ENCODE measurements at regions not wholly inside any gene's neighbourhood (a gene's known extent, or its start where the extent isn't known, plus 50 kb on each side); places are given as distances from the start of the nearest gene placed in this dataset.

GRCh38 chr9:113664181-113664875, 200.8 kb downstream of the RGS3 start:
- 99% methylated on average over 9 of the region's 16 CpGs for WGBS (ENCODE audit: insufficient coverage)
- H3K9me3 ChIP-seq (ENCODE audit: control extremely low read depth in 1 of 5, control insufficient read depth in 4 of 5, insufficient read depth in 2 of 5, low read depth in 1 of 5, low read length in 4 of 5) = no peaks in the 10 kb centered on the region
- DNase-seq = no peak
- ChIA-PET POLR2A (interaction anchor here (0.6 kb wide), 1 partner anchor 34 kb away, joined by 3 read pairs; no protein-coding TSS in a partner anchor), CTCF (interaction anchor here (1.0 to 5.2 kb wide), 3 partner anchors 8 to 73 kb away, joined by 3 to 38 read pairs (median 5); no protein-coding TSS in a partner anchor)
- H3K4me3 ChIP-seq (ENCODE audit: control insufficient read depth in 1 of 7, extremely low read depth in 1 of 7, insufficient read depth in 4 of 7, low read depth in 2 of 7, low read length in 6 of 7) = no peak overlapping the region
- H3K36me3 ChIP-seq (ENCODE audit: control insufficient read depth in 4 of 4, insufficient read depth in 4 of 4, low read length in 3 of 4) = no peaks in the 10 kb centered on the region
- H3K27ac ChIP-seq (ENCODE audit: insufficient read depth in 1 of 2, low read depth in 1 of 2, low read length in 2 of 2, poor library complexity in 1 of 2, severe bottlenecking in 2 of 2) = no peak overlapping the region
- no peaks in the 10 kb centered on the region for H3K27me3 ChIP-seq (replicated peaks in 2 of 5; ENCODE audit: control insufficient read depth in 4 of 5, insufficient read depth in 5 of 5, low read length in 4 of 5)
- H3K4me1 ChIP-seq (ENCODE audit: control extremely low read depth in 1 of 4, control insufficient read depth in 4 of 4, insufficient read depth in 4 of 4, low read length in 3 of 4) = no peaks in the 10 kb centered on the region

- no peak overlapping the region for H3K27ac ChIP-seq (ENCODE audit: insufficient read depth in 1 of 2, low read depth in 1 of 2, low read length in 2 of 2, poor library complexity in 1 of 2, severe bottlenecking in 2 of 2)
- ChIA-PET CTCF (interaction anchor here (1.0 to 5.2 kb wide), 4 partner anchors 9 to 76 kb away, joined by 3 to 38 read pairs (median 4); no protein-coding TSS in a partner anchor), POLR2A (no interaction called here)
- no peaks in the 10 kb centered on the region for H3K4me1 ChIP-seq (ENCODE audit: control extremely low read depth in 1 of 4, control insufficient read depth in 4 of 4, insufficient read depth in 4 of 4, low read length in 3 of 4)
- no peak overlapping the region for H3K4me3 ChIP-seq (ENCODE audit: control insufficient read depth in 1 of 7, extremely low read depth in 1 of 7, insufficient read depth in 4 of 7, low read depth in 2 of 7, low read length in 6 of 7)
- WGBS (ENCODE audit: insufficient coverage) = 100% methylated on average over 1 of the region's 1 CpG
- H3K27me3 ChIP-seq (replicated peaks in 2 of 5; ENCODE audit: control insufficient read depth in 4 of 5, insufficient read depth in 5 of 5, low read length in 4 of 5) = no peaks in the 10 kb centered on the region
- no peak for DNase-seq
- H3K36me3 ChIP-seq (ENCODE audit: control insufficient read depth in 4 of 4, insufficient read depth in 4 of 4, low read length in 3 of 4) = no peaks in the 10 kb centered on the region
- peaks cover 0 to 3% (median 0%) of the 10 kb centered on the region in 5 experiments for H3K9me3 ChIP-seq (ENCODE audit: control extremely low read depth in 1 of 5, control insufficient read depth in 4 of 5, insufficient read depth in 2 of 5, low read depth in 1 of 5, low read length in 4 of 5)
Measured at GRCh38 chr9:113665064-113665463, 201.5 kb downstream of the RGS3 start.

GRCh38 chr9:113665756-113666155, 202.2 kb downstream of the RGS3 start:
- H3K4me1 ChIP-seq (ENCODE audit: control extremely low read depth in 1 of 4, control insufficient read depth in 4 of 4, insufficient read depth in 4 of 4, low read length in 3 of 4) = no peaks in the 10 kb centered on the region
- DNase-seq = no peak
- no peaks in the 10 kb centered on the region for H3K36me3 ChIP-seq (ENCODE audit: control insufficient read depth in 4 of 4, insufficient read depth in 4 of 4, low read length in 3 of 4)
- ChIA-PET CTCF (interaction anchor here (1.0 to 5.2 kb wide), 4 partner anchors 10 to 76 kb away, joined by 3 to 38 read pairs (median 4); no protein-coding TSS in a partner anchor), POLR2A (no interaction called here)
- 93% methylated on average over 4 of the region's 7 CpGs for WGBS (ENCODE audit: insufficient coverage)
- H3K27me3 ChIP-seq (replicated peaks in 2 of 5; ENCODE audit: control insufficient read depth in 4 of 5, insufficient read depth in 5 of 5, low read length in 4 of 5) = no peaks in the 10 kb centered on the region
- H3K9me3 ChIP-seq (ENCODE audit: control extremely low read depth in 1 of 5, control insufficient read depth in 4 of 5, insufficient read depth in 2 of 5, low read depth in 1 of 5, low read length in 4 of 5) = peaks cover 0 to 3% (median 0%) of the 10 kb centered on the region in 5 experiments
- no peak overlapping the region for H3K4me3 ChIP-seq (ENCODE audit: control insufficient read depth in 1 of 7, extremely low read depth in 1 of 7, insufficient read depth in 4 of 7, low read depth in 2 of 7, low read length in 6 of 7)
- H3K27ac ChIP-seq (ENCODE audit: insufficient read depth in 1 of 2, low read depth in 1 of 2, low read length in 2 of 2, poor library complexity in 1 of 2, severe bottlenecking in 2 of 2) = no peak overlapping the region

GRCh38 chr9:113668061-113668460, 204.5 kb downstream of the RGS3 start:
- no peak for DNase-seq
- H3K4me1 ChIP-seq (ENCODE audit: control extremely low read depth in 1 of 4, control insufficient read depth in 4 of 4, insufficient read depth in 4 of 4, low read length in 3 of 4) = no peaks in the 10 kb centered on the region
- peaks cover 0 to 3% (median 0%) of the 10 kb centered on the region in 5 experiments for H3K9me3 ChIP-seq (ENCODE audit: control extremely low read depth in 1 of 5, control insufficient read depth in 4 of 5, insufficient read depth in 2 of 5, low read depth in 1 of 5, low read length in 4 of 5)
- no peak overlapping the region for H3K4me3 ChIP-seq (ENCODE audit: control insufficient read depth in 1 of 7, extremely low read depth in 1 of 7, insufficient read depth in 4 of 7, low read depth in 2 of 7, low read length in 6 of 7)
- H3K27ac ChIP-seq (ENCODE audit: insufficient read depth in 1 of 2, low read depth in 1 of 2, low read length in 2 of 2, poor library complexity in 1 of 2, severe bottlenecking in 2 of 2) = no peak overlapping the region
- POLR2A ChIA-PET = no interaction called here
- no CpG with 5 or more reads among the region's 3 CpGs for WGBS (ENCODE audit: insufficient coverage)
- H3K27me3 ChIP-seq (replicated peaks in 2 of 5; ENCODE audit: control insufficient read depth in 4 of 5, insufficient read depth in 5 of 5, low read length in 4 of 5) = no peaks in the 10 kb centered on the region
- H3K36me3 ChIP-seq (ENCODE audit: control insufficient read depth in 4 of 4, insufficient read depth in 4 of 4, low read length in 3 of 4) = no peaks in the 10 kb centered on the region
- CTCF ChIA-PET = interaction anchor here (5.2 kb wide), 1 partner anchor 12 kb away, joined by 38 read pairs; no protein-coding TSS in a partner anchor

- CTCF ChIA-PET = interaction anchor here (1.2 kb wide), 1 partner anchor 12 kb away, joined by 4 read pairs; no protein-coding TSS in a partner anchor
- Histone ChIP-seq H3K4me3 (ENCODE audit: control insufficient read depth in 1 of 7, extremely low read depth in 1 of 7, insufficient read depth in 4 of 7, low read depth in 2 of 7, low read length in 6 of 7) (no peak overlapping the region), H3K4me1 (ENCODE audit: control extremely low read depth in 1 of 4, control insufficient read depth in 4 of 4, insufficient read depth in 4 of 4, low read length in 3 of 4) (no peaks in the 10 kb centered on the region), H3K36me3 (ENCODE audit: control insufficient read depth in 4 of 4, insufficient read depth in 4 of 4, low read length in 3 of 4) (no peaks in the 10 kb centered on the region), H3K27me3 (replicated peaks in 2 of 5; ENCODE audit: control insufficient read depth in 4 of 5, insufficient read depth in 5 of 5, low read length in 4 of 5) (peaks cover 0 to 2% (median 0%) of the 10 kb centered on the region in 5 experiments), H3K27ac (ENCODE audit: insufficient read depth in 1 of 2, low read depth in 1 of 2, low read length in 2 of 2, poor library complexity in 1 of 2, severe bottlenecking in 2 of 2) (no peak overlapping the region), H3K9me3 (ENCODE audit: control extremely low read depth in 1 of 5, control insufficient read depth in 4 of 5, insufficient read depth in 2 of 5, low read depth in 1 of 5, low read length in 4 of 5) (peaks cover 0 to 3% (median 0%) of the 10 kb centered on the region in 5 experiments)
- WGBS (ENCODE audit: insufficient coverage) = 50% methylated on average over 1 of the region's 4 CpGs
- no peak for DNase-seq
- POLR2A ChIA-PET = no interaction called here
Measured at GRCh38 chr9:113669522-113670115, 206.1 kb downstream of the RGS3 start.

GRCh38 chr9:113673726-113674125, 202.4 kb upstream of the ZNF618 start:
- 77% methylated on average over 5 of the region's 7 CpGs for WGBS (ENCODE audit: insufficient coverage)
- Histone ChIP-seq H3K36me3 (ENCODE audit: control insufficient read depth in 4 of 4, insufficient read depth in 4 of 4, low read length in 3 of 4) (no peaks in the 10 kb centered on the region), H3K9me3 (ENCODE audit: control extremely low read depth in 1 of 5, control insufficient read depth in 4 of 5, insufficient read depth in 2 of 5, low read depth in 1 of 5, low read length in 4 of 5) (peaks cover 0 to 3% (median 0%) of the 10 kb centered on the region in 5 experiments), H3K4me3 (ENCODE audit: control insufficient read depth in 1 of 7, extremely low read depth in 1 of 7, insufficient read depth in 4 of 7, low read depth in 2 of 7, low read length in 6 of 7) (no peak overlapping the region), H3K27ac (ENCODE audit: insufficient read depth in 1 of 2, low read depth in 1 of 2, low read length in 2 of 2, poor library complexity in 1 of 2, severe bottlenecking in 2 of 2) (no peak overlapping the region), H3K27me3 (replicated peaks in 2 of 5; ENCODE audit: control insufficient read depth in 4 of 5, insufficient read depth in 5 of 5, low read length in 4 of 5) (peaks cover 0 to 3% (median 0%) of the 10 kb centered on the region in 5 experiments), H3K4me1 (ENCODE audit: control extremely low read depth in 1 of 4, control insufficient read depth in 4 of 4, insufficient read depth in 4 of 4, low read length in 3 of 4) (peaks cover 0 to 6% (median 5%) of the 10 kb centered on the region in 4 experiments)
- POLR2A ChIA-PET = no interaction called here
- CTCF ChIA-PET = interaction anchor here (1.3 to 1.8 kb wide), 2 partner anchors 9 to 15 kb away, joined by 3 to 5 read pairs; no protein-coding TSS in a partner anchor
- DNase-seq = no peak

- peaks cover 0 to 3% (median 0%) of the 10 kb centered on the region in 5 experiments for H3K27me3 ChIP-seq (replicated peaks in 2 of 5; ENCODE audit: control insufficient read depth in 4 of 5, insufficient read depth in 5 of 5, low read length in 4 of 5)
- no peaks in the 10 kb centered on the region for H3K36me3 ChIP-seq (ENCODE audit: control insufficient read depth in 4 of 4, insufficient read depth in 4 of 4, low read length in 3 of 4)
- ChIA-PET POLR2A (no interaction called here), CTCF (interaction anchor here (1.3 to 1.8 kb wide), 2 partner anchors 8 to 16 kb away, joined by 3 to 5 read pairs; no protein-coding TSS in a partner anchor)
- no peak for DNase-seq
- WGBS (ENCODE audit: insufficient coverage) = 91% methylated on average over 5 of the region's 6 CpGs
- peaks cover 0 to 6% (median 5%) of the 10 kb centered on the region in 4 experiments for H3K4me1 ChIP-seq (ENCODE audit: control extremely low read depth in 1 of 4, control insufficient read depth in 4 of 4, insufficient read depth in 4 of 4, low read length in 3 of 4)
- H3K4me3 ChIP-seq (ENCODE audit: control insufficient read depth in 1 of 7, extremely low read depth in 1 of 7, insufficient read depth in 4 of 7, low read depth in 2 of 7, low read length in 6 of 7) = no peak overlapping the region
- H3K27ac ChIP-seq (ENCODE audit: insufficient read depth in 1 of 2, low read depth in 1 of 2, low read length in 2 of 2, poor library complexity in 1 of 2, severe bottlenecking in 2 of 2) = no peak overlapping the region
- H3K9me3 ChIP-seq (ENCODE audit: control extremely low read depth in 1 of 5, control insufficient read depth in 4 of 5, insufficient read depth in 2 of 5, low read depth in 1 of 5, low read length in 4 of 5) = peaks cover 0 to 3% (median 0%) of the 10 kb centered on the region in 5 experiments
Measured at GRCh38 chr9:113674436-113674835, 201.7 kb upstream of the ZNF618 start.

Data from common myeloid progenitor, CD34-positive (primary cell).